Body of pancreas (tissue), 4 donors: ENCODE measurements at regions not wholly inside any gene's neighbourhood (a gene's known extent, or its start where the extent isn't known, plus 50 kb on each side); places are given as distances from the start of the nearest gene placed in this dataset.

Experiments
- POLR2A ChIP-seq, 3 donors: fragments of 450-650 bp; IDR thresholded peaks; one replicate each; pipeline ENCODE4 v1.6.1; 2016; ENCODE audit warnings: antibody characterized with exemption in 3 of 3, mild to moderate bottlenecking in 2 of 3
- TF ChIP-seq, protein P1 (sequence below), 7 experiments: fragments of 450-650 bp in 4 of 7; fragments of 200-600 bp in 3 of 7; sonication (generic) in 3 of 7; IDR thresholded peaks; one replicate each; pipeline ENCODE4 v1.5.1; 2016 to 2019; ENCODE audit warnings: antibody characterized with exemption in 7 of 7

DNA sequence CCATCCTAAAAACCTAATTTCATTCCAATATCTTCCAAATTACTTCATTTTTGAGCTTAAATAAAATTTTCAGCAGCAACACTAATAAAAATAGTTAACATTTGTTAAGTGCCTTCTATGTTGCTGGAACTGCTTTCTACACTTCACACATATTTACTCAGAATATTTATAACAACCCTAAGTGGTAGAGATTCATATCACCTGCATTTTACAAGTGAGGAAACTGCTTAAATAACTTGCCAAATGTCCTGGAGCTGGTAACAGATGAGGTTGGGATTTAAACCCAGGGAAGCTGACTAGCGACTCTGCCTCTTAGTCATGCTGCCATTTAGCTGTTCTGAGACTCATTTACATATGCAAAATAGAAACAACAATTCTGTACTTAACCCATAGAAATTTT lies 86.1 kb upstream of the PBX1 start:
- TF ChIP-seq, protein P1, sequence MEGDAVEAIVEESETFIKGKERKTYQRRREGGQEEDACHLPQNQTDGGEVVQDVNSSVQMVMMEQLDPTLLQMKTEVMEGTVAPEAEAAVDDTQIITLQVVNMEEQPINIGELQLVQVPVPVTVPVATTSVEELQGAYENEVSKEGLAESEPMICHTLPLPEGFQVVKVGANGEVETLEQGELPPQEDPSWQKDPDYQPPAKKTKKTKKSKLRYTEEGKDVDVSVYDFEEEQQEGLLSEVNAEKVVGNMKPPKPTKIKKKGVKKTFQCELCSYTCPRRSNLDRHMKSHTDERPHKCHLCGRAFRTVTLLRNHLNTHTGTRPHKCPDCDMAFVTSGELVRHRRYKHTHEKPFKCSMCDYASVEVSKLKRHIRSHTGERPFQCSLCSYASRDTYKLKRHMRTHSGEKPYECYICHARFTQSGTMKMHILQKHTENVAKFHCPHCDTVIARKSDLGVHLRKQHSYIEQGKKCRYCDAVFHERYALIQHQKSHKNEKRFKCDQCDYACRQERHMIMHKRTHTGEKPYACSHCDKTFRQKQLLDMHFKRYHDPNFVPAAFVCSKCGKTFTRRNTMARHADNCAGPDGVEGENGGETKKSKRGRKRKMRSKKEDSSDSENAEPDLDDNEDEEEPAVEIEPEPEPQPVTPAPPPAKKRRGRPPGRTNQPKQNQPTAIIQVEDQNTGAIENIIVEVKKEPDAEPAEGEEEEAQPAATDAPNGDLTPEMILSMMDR (IDR thresholded peaks at IDR 0.05): no peak
- TF ChIP-seq POLR2A (IDR thresholded peaks at IDR 0.05): no peak
